Esophagus (tissue), 2 donors: ENCODE measurements at regions not wholly inside any gene's neighbourhood (a gene's known extent, or its start where the extent isn't known, plus 50 kb on each side); places are given as distances from the start of the nearest gene placed in this dataset.

ENCODE experiments used
- H3K27ac ChIP-seq, 2 donors: one replicate each; pipeline ENCODE4 v1.5.1; 2013; ENCODE audit warnings: low read depth in 2 of 2, mild to moderate bottlenecking in 2 of 2, inconsistent platforms in 1 of 2, low read length in 1 of 2, moderate library complexity in 1 of 2
- H3K27me3 ChIP-seq, 2 donors: one replicate each; pipeline ENCODE4 v1.6.1; 2013; ENCODE audit warnings: low read length in 2 of 2, control low read depth in 1 of 2, mild to moderate bottlenecking in 1 of 2; ENCODE audit not compliant: insufficient read depth in 2 of 2, control insufficient read depth in 1 of 2
- H3K36me3 ChIP-seq, 2 donors: one replicate each; pipeline ENCODE4 v1.6.1; 2013; ENCODE audit warnings: low read length in 1 of 2; ENCODE audit not compliant: control insufficient read depth in 2 of 2, insufficient read depth in 2 of 2
- H3K4me1 ChIP-seq, 2 donors: one replicate each; pipeline ENCODE4 v1.6.1; 2013; ENCODE audit warnings: low read length in 1 of 2; ENCODE audit not compliant: control insufficient read depth in 2 of 2, insufficient read depth in 2 of 2
- H3K4me3 ChIP-seq, 2 donors: one replicate each; pipeline ENCODE4 v1.5.1; 2013; ENCODE audit warnings: low read length in 2 of 2, mild to moderate bottlenecking in 2 of 2, low read depth in 1 of 2, moderate library complexity in 1 of 2
- H3K9me3 ChIP-seq, 2 donors: one replicate each; pipeline ENCODE4 v1.6.1; 2013; ENCODE audit warnings: mild to moderate bottlenecking in 2 of 2, low read depth in 1 of 2, low read length in 1 of 2, moderate library complexity in 1 of 2; ENCODE audit not compliant: control insufficient read depth in 2 of 2, insufficient read depth in 1 of 2
- WGBS, 2 donors: extraction: QIAGEN DNeasy Blood & Tissue Kit; methylation state at CpG; one replicate each; pipeline ENCODE4 v1.1.7; 2013; 5-methylcytosine and 5-hydroxymethylcytosine counted together
- donor health status: healthy with polysubstance abuse.
- donor health status: Bipolar disorder and iron deficiency.

DNA sequence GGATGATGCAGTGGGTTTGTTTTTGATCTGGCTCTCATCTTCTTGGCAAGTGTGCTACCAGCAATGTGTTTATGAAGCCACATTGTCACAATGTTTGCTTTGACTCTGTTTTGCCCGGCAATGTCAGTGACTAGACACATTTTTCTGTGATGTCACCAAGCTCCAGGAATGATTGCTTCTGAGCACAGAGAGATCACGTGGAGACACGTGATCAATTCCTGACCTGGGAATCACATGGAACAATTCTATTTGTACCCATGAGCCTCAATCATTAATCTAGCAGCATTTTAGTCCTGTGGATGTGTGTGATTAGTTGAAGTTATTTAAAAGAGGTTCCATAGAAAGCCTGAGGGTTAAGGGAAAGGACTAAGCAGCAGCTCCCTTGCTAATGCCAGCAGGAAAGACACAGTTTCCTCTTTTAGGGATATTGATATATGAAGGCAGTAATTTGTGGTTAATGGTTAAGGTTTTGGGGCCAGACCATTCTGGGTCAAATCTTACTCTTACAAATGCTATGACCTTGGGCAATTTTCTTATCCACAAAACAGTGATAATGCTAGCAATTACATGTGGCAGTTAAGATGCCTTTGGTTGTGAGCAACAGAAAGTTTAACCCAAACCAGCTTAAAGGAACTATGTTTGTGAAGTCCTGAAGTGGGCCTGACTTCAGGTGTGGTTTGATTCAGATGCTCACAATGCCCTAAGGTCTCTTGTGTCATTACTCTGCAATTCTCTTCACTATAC lies 59.0 kb downstream of the FASLG start:
- H3K27ac ChIP-seq: no peak overlapping the region

GRCh38 chr1:172719066-172719627 lies 60.2 kb downstream of the FASLG start:
- Histone ChIP-seq H3K27me3 (no peaks in the 10 kb centered on the region), H3K4me1 (peaks cover 0 to 2% of the 10 kb centered on the region in 2 donors), H3K9me3 (no peaks in the 10 kb centered on the region), H3K4me3 (no peak overlapping the region), H3K36me3 (no peaks in the 10 kb centered on the region), H3K27ac (no peak overlapping the region)
- WGBS, 2 donors: 22 to 32% methylated on average over 6 of the region's 6 CpGs

More for the DNA sequence above, 59.0 kb downstream of the FASLG start:
- H3K4me3 ChIP-seq: no peak overlapping the region
- WGBS, 2 donors: 66 to 69% methylated on average over 3 of the region's 3 CpGs
- no peaks in the 10 kb centered on the region for H3K27me3 ChIP-seq
- no peaks in the 10 kb centered on the region for H3K9me3 ChIP-seq
- no peaks in the 10 kb centered on the region for H3K36me3 ChIP-seq
- peaks cover 0 to 2% of the 10 kb centered on the region in 2 donors for H3K4me1 ChIP-seq

DNA sequence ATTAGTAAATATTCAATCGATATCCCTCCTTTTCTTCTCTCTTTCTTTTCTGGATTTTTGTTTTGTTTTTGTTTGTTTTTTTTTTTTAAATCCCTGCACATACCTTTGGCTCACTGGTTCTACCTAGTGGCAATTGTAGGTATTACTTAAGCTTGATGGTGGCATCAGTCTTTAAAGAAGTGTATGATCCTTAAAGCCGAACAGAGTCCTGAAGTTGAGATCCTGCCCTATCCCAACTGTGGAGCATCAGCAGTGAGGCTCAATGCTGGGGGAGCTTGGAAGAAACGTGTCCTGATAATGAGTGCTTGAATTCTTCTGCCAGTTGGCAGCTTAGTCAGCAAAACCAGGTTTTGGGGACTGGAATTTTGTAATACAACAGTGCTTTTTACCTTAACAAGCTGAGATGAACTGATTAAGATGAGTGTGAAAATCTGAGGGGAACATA lies 60.8 kb downstream of the FASLG start:
- H3K27me3 ChIP-seq: no peaks in the 10 kb centered on the region

GRCh38 chr1:172720339-172720738 lies 61.4 kb downstream of the FASLG start:
- Histone ChIP-seq H3K27ac (no peak overlapping the region), H3K4me3 (no peak overlapping the region), H3K9me3 (no peaks in the 10 kb centered on the region)

More for the DNA sequence above, 60.8 kb downstream of the FASLG start:
- no peak overlapping the region for H3K27ac ChIP-seq
- no peak overlapping the region for H3K4me3 ChIP-seq
- no peaks in the 10 kb centered on the region for H3K9me3 ChIP-seq
- H3K36me3 ChIP-seq: no peaks in the 10 kb centered on the region
- H3K4me1 ChIP-seq: peaks cover 0 to 2% of the 10 kb centered on the region in 2 donors
- WGBS, 2 donors: 10 to 13% methylated on average over 3 of the region's 3 CpGs

DNA sequence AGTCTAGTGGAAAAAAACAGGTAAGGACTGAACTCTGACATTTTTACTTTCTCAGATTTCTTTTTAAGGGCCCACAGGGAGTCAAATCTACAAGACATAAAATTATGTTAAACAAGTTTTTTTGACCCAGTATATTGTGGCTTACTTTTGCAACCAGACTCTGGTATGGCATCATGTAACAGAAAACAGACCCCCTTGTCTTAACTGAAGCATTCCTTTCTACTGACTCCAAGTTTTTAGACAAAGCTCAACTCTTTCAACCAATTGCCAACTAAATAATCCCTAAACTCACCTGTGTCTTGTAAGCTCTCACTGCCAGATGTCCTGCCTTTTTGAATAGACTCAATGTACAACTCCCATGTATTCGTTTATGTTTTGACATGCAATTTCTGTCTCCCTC lies 64.3 kb downstream of the FASLG start:
- H3K27ac ChIP-seq: no peak overlapping the region
- H3K4me3 ChIP-seq: no peak overlapping the region
- H3K36me3 ChIP-seq: no peaks in the 10 kb centered on the region
- H3K4me1 ChIP-seq: peaks cover 2 to 3% of the 10 kb centered on the region in 2 donors
- H3K9me3 ChIP-seq: peaks cover 0 to 6% of the 10 kb centered on the region in 2 donors
- no peaks in the 10 kb centered on the region for H3K27me3 ChIP-seq
- WGBS, 2 donors: 46 to 51% methylated on average over 1 of the region's 1 CpG

More at GRCh38 chr1:172720339-172720738, 61.4 kb downstream of the FASLG start:
- Histone ChIP-seq H3K4me1 (peaks cover 0 to 2% of the 10 kb centered on the region in 2 donors), H3K27me3 (no peaks in the 10 kb centered on the region), H3K36me3 (no peaks in the 10 kb centered on the region)
- 58 to 85% methylated on average over 1 of the region's 1 CpG for WGBS, 2 donors

- H3K27ac ChIP-seq: no peak overlapping the region
- H3K36me3 ChIP-seq: no peaks in the 10 kb centered on the region
- H3K27me3 ChIP-seq: no peaks in the 10 kb centered on the region
- H3K4me3 ChIP-seq: no peak overlapping the region
- peaks cover 2 to 3% of the 10 kb centered on the region in 2 donors for H3K4me1 ChIP-seq
- peaks cover 0 to 6% of the 10 kb centered on the region in 2 donors for H3K9me3 ChIP-seq
Measured at GRCh38 chr1:172724232-172724631, 65.3 kb downstream of the FASLG start.

DNA sequence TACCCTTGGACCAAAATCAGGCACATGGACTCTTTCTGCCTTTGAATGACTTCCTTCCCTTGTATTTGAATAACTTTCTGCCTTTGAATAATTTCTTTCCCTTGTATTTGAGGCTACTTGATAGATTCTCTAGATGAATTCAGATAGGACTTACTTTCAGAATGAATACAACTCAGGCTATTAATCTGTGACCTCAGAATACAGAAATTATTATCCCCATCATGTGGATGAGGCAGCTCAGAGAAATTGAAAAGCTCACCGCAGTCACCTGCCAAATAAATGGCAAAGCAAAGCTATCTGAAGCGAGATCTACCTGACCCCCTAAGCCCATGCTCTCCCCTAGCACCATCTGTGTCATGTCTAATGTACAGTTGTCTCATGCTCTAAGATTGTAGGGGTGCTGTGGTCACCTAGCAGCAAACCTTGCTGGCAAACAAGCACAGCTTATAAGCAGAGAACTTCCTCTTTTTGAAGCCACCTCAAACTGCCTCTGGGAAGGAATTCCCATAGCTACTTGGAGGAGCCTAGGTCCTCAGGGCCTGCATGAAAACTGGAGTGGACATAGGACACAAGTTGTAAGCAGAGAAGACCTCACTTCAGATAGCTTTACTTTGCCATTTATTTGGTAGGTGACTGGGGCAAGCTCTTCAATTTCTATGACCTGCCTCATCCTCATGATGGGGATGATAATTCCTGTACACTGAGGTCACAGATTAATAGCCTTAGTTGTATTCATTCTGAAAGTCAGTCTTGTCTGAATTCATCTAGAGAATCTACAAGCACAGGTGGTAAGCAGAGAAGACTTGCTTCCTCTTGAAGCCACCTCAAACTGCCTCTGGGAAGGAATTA lies 66.1 kb downstream of the FASLG start:
- Histone ChIP-seq H3K4me3 (no peak overlapping the region), H3K9me3 (peaks cover 0 to 6% of the 10 kb centered on the region in 2 donors), H3K36me3 (no peaks in the 10 kb centered on the region), H3K4me1 (peaks cover 0 to 3% of the 10 kb centered on the region in 2 donors), H3K27ac (no peak overlapping the region), H3K27me3 (no peaks in the 10 kb centered on the region)
- WGBS, 2 donors: 84 to 87% methylated on average over 2 of the region's 2 CpGs

DNA sequence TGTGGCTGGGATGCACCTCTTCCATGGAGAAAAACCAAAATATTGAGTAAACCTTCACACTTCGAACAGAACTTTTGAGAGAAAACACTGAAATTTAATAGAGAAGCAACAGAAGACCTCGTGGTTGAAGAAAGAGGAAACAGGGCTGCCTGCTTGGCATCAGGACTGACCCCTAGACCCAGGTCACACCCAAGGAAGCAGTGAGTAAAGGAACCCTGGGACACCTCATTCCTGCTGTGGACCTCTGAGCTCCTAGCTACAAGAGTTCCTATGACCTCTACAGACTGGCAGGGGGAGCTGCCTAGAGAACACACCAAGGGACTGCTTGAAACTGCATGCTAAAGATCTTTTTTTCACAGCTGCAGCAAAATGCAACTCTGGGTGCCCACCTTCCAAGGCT lies 67.8 kb downstream of the FASLG start:
- Histone ChIP-seq H3K4me3 (no peak overlapping the region), H3K27ac (no peak overlapping the region), H3K9me3 (peaks cover 0 to 6% of the 10 kb centered on the region in 2 donors), H3K27me3 (no peaks in the 10 kb centered on the region), H3K4me1 (peaks cover 0 to 3% of the 10 kb centered on the region in 2 donors), H3K36me3 (no peaks in the 10 kb centered on the region)
- WGBS, 2 donors: 58 to 76% methylated on average over 2 of the region's 2 CpGs

GRCh38 chr1:172727275-172727857 lies 68.5 kb downstream of the FASLG start:
- Histone ChIP-seq H3K4me3 (no peak overlapping the region), H3K27ac (no peak overlapping the region), H3K36me3 (no peaks in the 10 kb centered on the region), H3K9me3 (peaks cover 0 to 6% of the 10 kb centered on the region in 2 donors), H3K4me1 (peaks cover 0 to 3% of the 10 kb centered on the region in 2 donors), H3K27me3 (no peaks in the 10 kb centered on the region)
- 84 to 96% methylated on average over 7 of the region's 7 CpGs for WGBS, 2 donors
